ENCODE measurements at regions not wholly inside any gene's neighbourhood (a gene's known extent, or its start where the extent isn't known, plus 50 kb on each side); places are given as distances from the start of the nearest gene placed in this dataset.

DNA sequence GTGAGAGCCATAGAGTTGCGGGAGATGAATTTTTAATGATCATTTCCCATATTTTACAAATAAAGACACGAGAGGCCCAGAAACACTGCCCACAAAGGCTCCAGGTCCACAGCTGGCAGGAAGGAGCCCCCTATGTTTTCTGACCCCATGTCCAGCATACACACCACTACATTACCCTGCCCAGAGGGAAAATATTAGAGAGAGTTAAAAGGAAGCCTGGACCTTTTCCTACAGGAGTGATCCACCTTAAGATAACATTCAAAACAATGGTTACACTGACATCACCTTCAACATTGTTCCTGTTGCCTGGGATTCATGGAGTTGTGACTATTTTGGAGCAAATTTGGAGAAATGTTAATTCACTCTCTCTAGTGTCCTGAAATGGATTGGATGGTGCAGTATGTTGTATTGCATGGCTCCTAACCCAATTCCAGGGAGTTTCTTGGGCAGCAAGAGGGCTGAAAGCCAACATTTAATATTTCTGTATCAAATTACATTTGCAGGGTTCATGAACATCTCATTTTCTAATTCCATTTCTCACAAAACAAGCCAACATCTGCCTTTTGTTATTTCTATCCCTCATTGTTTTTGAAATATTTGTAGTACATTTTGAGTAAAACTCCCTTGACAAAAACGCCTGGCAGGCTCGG is 172.5 kb downstream of the DLEU7 start:
- DNase-seq, result no peak

GRCh38 chr13:50671497-50671850 is 172.0 kb downstream of the DLEU7 start:
- no peak for DNase-seq

DNA sequence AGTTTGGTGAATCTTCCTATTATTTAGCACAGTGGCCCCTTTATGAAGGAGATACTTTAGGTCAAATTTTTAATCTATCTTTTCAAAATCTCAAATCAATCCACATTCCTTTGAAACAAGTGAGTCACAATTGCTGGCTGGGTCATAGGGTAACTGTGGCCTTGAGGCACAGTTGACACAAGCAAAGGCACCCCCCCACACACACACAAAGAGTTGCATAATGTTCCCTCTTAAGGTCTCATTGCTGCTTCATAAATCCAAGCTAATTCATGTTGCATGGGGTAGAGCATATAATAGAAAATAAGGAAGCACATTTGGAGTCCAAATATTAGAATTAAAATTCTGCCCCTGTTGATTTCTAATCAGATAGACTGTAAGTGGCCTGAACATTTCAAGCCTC is 171.5 kb downstream of the DLEU7 start:
- DNase-seq, result no peak

GRCh38 chr13:50675651-50676050 is 167.8 kb downstream of the DLEU7 start:
- no peak for DNase-seq

DNA sequence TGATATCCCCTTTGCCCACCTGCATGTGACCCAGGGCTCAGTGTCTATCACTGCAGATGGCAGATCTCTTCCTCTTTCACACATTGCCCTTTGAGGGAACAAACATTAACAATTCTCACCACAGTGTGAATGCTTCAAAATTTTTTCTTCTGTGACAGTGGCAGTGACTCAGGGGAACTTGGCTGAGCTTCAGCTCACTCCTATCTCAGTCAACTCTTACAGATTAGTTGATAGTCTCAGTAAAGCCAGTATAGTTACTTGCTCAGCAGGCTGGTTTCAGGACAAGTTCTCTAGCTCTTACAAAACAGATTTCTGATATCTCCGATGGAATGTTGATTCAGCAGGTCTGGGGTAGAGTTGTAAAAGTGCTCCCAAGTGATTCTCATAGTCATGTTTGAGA is 166.9 kb downstream of the DLEU7 start:
- DNase-seq, result no peak

GRCh38 chr13:50677258-50677657 is 166.2 kb downstream of the DLEU7 start:
- peak; percentile 80 for DNase-seq

DNA sequence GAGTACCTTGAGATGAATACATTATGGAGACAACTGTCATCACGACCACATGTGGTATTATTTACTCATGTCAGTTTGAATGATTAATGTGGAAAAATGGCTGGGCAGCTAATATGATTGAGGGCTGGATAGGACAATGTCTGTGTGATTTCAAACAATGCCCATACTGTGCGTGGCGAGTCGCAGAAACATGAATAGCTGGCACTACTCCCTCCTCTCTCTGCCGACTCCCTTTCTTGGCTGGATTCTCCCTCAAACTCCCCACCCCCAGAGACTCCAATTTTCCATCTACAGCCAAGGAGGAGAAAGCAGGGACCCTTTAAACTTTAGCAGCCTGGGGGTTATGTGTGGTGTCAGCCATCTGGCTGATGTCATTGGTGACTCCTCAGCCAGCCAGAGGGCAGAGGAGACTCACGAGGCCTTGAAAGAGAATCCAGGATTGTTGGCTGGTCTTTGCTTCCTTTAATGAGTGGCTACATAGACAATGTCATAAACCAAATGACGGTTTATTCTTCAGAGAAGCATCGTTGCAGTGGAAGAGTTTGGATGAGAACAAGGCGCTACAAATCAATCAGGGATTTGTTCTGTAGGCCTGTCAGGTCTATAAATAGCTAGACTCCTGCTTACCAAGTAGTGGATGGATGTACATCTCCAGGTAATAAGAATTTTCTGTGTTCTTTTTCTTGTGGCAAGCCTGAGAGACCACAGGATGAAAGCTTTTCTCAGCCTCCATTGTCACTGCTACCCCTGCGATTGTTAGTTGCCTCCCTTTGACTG is 165.6 kb downstream of the DLEU7 start:
- DNase-seq, result no peak

- DNase-seq, result no peak
Measured at GRCh38 chr13:50678464-50679162, 164.9 kb downstream of the DLEU7 start.

DNA sequence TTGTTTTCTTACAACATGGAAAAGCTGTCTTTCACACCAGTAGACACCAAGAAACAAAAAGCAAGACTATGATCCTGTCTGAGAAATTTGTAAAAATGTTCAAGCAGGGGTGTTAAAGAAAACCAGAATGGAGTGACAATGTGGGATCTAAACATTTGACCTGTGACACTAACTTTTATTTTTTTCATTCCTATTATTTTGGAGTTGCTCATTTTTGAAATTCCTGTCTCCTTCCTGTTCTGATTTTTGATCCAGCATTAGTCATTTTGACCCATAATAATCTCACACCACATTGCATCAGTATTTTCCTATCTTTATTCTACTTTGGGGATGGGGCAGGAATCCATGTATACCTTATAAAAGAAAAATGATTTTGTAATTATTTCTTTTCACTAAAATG is 164.2 kb downstream of the DLEU7 start:
- DNase-seq, result no peak

DNA sequence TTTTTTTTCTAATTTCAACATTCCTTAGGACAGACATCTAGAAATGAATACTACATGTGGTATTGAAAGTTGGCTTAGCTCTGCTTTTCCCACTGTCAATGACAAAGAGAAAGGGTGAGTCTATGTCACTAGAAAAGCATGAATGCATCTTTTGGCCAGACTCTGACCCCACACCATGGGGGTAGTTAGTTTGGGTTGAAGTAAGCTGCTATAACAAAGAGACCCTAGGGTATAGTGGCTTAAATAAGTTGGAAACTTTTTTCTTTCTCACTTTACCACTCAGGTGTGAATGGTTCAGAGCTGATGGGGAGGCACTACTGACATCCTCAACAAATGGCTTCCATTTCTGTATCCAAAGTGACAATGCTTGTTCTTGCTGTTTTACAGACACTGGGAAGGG is 161.5 kb downstream of the DLEU7 start:
- no peak for DNase-seq

DNA sequence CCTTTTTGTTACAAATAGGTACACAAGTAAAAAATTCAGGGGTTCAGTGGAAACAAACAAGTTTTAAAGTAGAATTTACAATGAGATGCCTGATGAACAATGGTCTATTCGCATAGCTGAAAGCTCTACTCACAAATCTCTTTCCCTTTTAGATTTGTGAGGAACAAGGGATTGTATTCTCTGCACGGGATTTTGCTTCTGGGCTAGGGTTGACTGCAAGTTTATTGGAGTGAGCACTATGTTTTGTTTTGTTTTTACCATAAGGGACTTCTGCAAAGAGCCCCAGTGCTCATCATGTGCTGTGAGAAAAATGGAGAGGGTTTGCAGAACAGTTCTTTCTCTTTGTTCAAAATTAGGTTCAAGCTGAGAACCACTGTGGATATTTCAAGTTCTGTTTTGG is 160.5 kb downstream of the DLEU7 start:
- DNase-seq, result no peak

DNA sequence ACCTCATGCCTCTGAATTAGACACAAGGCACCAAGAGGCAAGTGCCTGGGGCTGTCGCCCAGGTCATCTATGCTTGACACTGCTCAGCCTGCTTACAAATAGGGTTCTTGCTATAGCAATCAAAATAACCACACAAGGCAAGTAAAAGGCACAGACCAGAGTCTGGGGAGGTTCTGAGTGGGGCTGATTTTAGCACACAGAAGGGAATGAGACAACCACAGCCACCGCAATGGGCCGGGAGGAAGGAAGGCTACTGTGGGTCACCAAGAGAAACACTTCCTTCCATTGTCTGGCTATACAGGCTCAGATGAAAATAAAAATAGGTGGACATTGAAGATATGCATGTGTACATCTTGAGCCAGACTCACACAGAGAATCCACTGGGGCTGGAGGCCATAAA is 159.1 kb downstream of the DLEU7 start:
- no peak for DNase-seq

DNA sequence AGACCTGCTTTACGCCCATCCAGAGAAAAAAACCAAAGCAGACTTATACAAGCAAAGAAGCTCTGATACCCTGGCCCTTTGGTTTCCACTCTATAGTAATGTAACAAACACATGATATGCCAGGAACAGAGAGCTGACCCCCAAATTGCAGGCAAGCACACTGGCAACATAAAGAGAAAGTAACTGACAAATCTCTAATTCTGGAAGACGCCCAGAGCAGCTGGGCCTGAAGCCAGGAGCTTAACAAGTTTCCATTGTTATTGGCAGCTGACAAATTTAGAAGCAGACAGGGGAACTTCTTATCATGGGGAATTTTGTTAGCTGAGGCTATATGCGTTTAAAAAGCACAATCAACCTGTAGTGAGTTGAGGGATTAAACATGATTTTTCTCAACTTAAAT is 158.0 kb downstream of the DLEU7 start:
- no peak for DNase-seq

DNA sequence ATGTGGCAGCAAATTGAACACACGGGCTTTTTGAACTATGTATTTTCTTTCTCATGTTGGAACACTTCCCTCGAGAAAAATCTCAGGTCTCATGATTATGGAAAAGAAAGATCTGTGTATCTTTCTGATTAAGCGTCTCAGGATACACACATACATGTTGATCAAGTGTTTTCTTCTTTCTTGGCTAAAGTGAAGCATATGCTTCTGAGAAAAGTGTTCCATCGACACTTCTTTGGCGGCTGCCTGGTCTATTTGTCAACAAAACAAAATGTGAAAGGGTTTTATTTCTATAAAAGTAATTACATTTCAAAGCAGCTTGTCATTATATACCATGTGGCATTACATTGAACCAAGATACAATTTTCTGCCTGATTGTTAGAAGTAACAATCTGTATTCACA is 157.5 kb downstream of the DLEU7 start:
- no peak for DNase-seq

- no peak for DNase-seq
Measured at GRCh38 chr13:50686551-50686950, 156.9 kb downstream of the DLEU7 start.

- no peak for DNase-seq
Measured at GRCh38 chr13:50687545-50687944, 155.9 kb downstream of the DLEU7 start.

DNA sequence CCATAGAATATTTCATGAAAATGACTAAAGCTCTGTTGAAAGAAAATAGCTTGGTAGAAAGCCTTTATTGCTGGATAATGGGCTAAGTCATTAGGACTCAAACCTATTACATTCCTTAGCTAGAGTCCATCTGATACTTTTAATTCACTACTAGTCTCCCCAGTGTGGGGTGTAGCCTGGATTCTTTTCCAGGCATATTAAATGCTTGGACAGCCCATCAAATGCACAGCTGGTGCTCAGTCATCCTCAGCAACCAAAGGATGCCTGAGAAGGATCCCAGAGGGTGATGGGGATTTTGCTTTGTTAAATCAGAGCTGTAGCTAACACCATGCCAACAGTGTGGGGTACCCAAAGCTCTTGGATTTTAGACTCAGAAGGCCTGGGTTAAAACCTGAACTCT is 153.5 kb downstream of the DLEU7 start:
- DNase-seq, result no peak

DNA sequence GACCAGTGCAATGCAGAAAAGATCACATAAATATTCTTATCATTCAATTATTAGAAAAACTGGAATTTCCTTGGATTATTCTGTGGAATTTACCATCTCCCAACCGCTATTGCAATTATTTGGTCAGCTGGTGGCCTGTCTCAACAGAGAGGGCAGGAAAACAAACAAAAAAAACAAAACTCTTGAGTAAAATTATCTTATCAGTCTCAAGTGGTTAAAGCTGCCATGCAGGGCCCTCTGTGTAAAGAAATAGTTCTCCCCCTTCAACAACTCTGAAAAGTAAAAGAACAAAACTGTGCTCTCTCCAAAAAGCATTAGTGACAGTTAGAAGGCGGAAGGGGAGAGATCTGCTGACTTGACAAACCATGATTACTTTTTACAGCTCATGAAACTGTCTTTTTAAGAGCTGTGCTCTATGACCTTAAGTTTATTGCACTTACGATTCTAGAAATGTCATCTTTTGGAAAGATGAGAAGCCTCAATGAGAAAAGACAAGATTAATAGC is 152.3 kb downstream of the DLEU7 start:
- peak; percentile 44 for DNase-seq

GRCh38 chr13:50691681-50692263 is 151.7 kb downstream of the DLEU7 start:
- no peak for DNase-seq

GRCh38 chr13:50692396-50692915 is 151.0 kb downstream of the DLEU7 start:
- no peak for DNase-seq

GRCh38 chr13:50693727-50694126 is 149.8 kb downstream of the DLEU7 start:
- DNase-seq, result no peak

GRCh38 chr13:50697746-50698539 is 145.5 kb downstream of the DLEU7 start:
- peak; percentile 13 for DNase-seq

All from NCI-H187 treated with DMSO at 0.1 percent for 48 hours (cell line).